GM21717 (cell line): ENCODE measurements at regions not wholly inside any gene's neighbourhood (a gene's known extent, or its start where the extent isn't known, plus 50 kb on each side); places are given as distances from the start of the nearest gene placed in this dataset.
"Not testable (repeated sequence)": the region's sequence is repeated elsewhere in the genome, so short reads cannot be mapped to it uniquely, and the experiment has no call there.

Source experiments
- ATAC-seq: cut with Tn5 transposase; IDR thresholded peaks from one replicate; pipeline ENCODE4 v1.9.1; 2021; ENCODE audit warnings: mild to moderate bottlenecking, moderate library complexity; ENCODE audit not compliant: unreplicated experiment

- ATAC-seq, result no peak
Observed at GRCh38 chr9:110011628-110012320, 196.2 kb downstream of the C9orf152 start.

- ATAC-seq, result no peak
Observed at GRCh38 chr9:110013064-110013463, 194.9 kb downstream of the C9orf152 start.

GRCh38 chr9:110015759-110016158 is 192.2 kb downstream of the C9orf152 start:
- ATAC-seq, result no peak

- no peak for ATAC-seq
Observed at GRCh38 chr9:110016340-110016739, 191.6 kb downstream of the C9orf152 start.

GRCh38 chr9:110020216-110020615 is 187.7 kb downstream of the C9orf152 start:
- ATAC-seq, result not testable (repeated sequence)

GRCh38 chr9:110021891-110022290 is 186.1 kb downstream of the C9orf152 start:
- peak; percentile 99 for ATAC-seq

- ATAC-seq, result not testable (repeated sequence)
Observed at GRCh38 chr9:110023221-110023620, 184.7 kb downstream of the C9orf152 start.

GRCh38 chr9:110025551-110026170 is 182.3 kb downstream of the C9orf152 start:
- ATAC-seq, result no peak

- ATAC-seq, result no peak
Observed at GRCh38 chr9:110027671-110028081, 180.3 kb downstream of the C9orf152 start.

- no peak for ATAC-seq
Observed at GRCh38 chr9:110028271-110028670, 179.7 kb downstream of the C9orf152 start.

- no peak for ATAC-seq
Observed at GRCh38 chr9:110028676-110029075, 179.3 kb downstream of the C9orf152 start.

- no peak for ATAC-seq
Observed at GRCh38 chr9:110029429-110029955, 178.5 kb downstream of the C9orf152 start.

- ATAC-seq, result no peak
Observed at GRCh38 chr9:110029956-110030480, 177.9 kb downstream of the C9orf152 start.

- no peak for ATAC-seq
Observed at GRCh38 chr9:110030632-110031031, 177.3 kb downstream of the C9orf152 start.

- no peak for ATAC-seq
Observed at GRCh38 chr9:110031511-110032173, 176.3 kb downstream of the C9orf152 start.

GRCh38 chr9:110032532-110032931 is 175.4 kb downstream of the C9orf152 start:
- not testable (repeated sequence) for ATAC-seq

GRCh38 chr9:110033869-110034268 is 174.1 kb downstream of the C9orf152 start:
- no peak for ATAC-seq

GRCh38 chr9:110036286-110036685 is 171.7 kb downstream of the C9orf152 start:
- ATAC-seq, result no peak

GRCh38 chr9:110040788-110041187 is 167.2 kb downstream of the C9orf152 start:
- ATAC-seq, result no peak

GRCh38 chr9:110041452-110041851 is 166.5 kb downstream of the C9orf152 start:
- ATAC-seq, result no peak

- ATAC-seq, result peak; percentile 31
Observed at GRCh38 chr9:110047232-110047954, 160.6 kb downstream of the C9orf152 start.
